ENCODE measurements at regions not wholly inside any gene's neighbourhood (a gene's known extent, or its start where the extent isn't known, plus 50 kb on each side); places are given as distances from the start of the nearest gene placed in this dataset.

- no peak for FAIRE-seq
- DNase-seq (ENCODE audit: insufficient read length, low spot score) = no peak
- TF ChIP-seq CTCF (IDR thresholded peaks at IDR 0.05; ENCODE audit: insufficient read depth, missing control alignments) = no peak
Measured at GRCh38 chr21:36246080-36246631, 73.8 kb upstream of the MORC3 start.

- DNase-seq (ENCODE audit: insufficient read length, low spot score) (no peak), FAIRE-seq (no peak)
- TF ChIP-seq CTCF (IDR thresholded peaks at IDR 0.05; ENCODE audit: insufficient read depth, missing control alignments) = no peak
Measured at GRCh38 chr21:36247316-36248010, 72.5 kb upstream of the MORC3 start.

GRCh38 chr21:36249576-36250422 is 70.2 kb upstream of the MORC3 start:
- DNase-seq (ENCODE audit: insufficient read length, low spot score) (no peak), FAIRE-seq (no peak)
- no peak for TF ChIP-seq CTCF (IDR thresholded peaks at IDR 0.05; ENCODE audit: insufficient read depth, missing control alignments)

GRCh38 chr21:36250423-36251075 is 69.4 kb upstream of the MORC3 start:
- no peak for FAIRE-seq
- TF ChIP-seq CTCF (IDR thresholded peaks at IDR 0.05; ENCODE audit: insufficient read depth, missing control alignments) = no peak

GRCh38 chr21:36254106-36254941 is 65.7 kb upstream of the MORC3 start:
- FAIRE-seq = no peak
- no peak for DNase-seq (ENCODE audit: insufficient read length, low spot score)
- no peak for TF ChIP-seq CTCF (IDR thresholded peaks at IDR 0.05; ENCODE audit: insufficient read depth, missing control alignments)

More at GRCh38 chr21:36250423-36251075, 69.4 kb upstream of the MORC3 start:
- DNase-seq (ENCODE audit: insufficient read length, low spot score) = no peak

GRCh38 chr21:36255663-36256062 is 64.3 kb upstream of the MORC3 start:
- DNase-seq (ENCODE audit: insufficient read length, low spot score) = no peak
- FAIRE-seq = no peak
- no peak for TF ChIP-seq CTCF (IDR thresholded peaks at IDR 0.05; ENCODE audit: insufficient read depth, missing control alignments)

Data from D721Med (cell line).